ENCODE measurements at regions not wholly inside any gene's neighbourhood (a gene's known extent, or its start where the extent isn't known, plus 50 kb on each side); places are given as distances from the start of the nearest gene placed in this dataset.

DNA sequence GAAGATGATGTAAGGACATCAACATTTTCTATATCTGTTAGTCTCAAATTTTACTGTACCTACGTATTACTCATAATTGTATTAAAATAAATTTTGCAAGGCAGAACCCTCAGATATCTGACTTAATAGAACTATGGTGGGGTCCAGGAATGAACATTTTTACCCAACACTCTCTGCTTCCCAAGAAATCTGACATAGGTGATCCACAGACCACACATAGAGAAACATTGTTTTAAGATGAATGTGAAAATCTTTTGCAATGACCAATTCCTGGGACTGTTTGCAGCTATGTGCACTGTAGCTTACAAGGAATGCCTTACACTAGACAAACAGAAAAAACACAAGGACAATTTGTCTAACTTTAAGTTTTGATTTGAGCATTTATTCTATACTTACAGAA is 645.6 kb upstream of the ADGRL2 start:
- TF ChIP-seq POLR2AphosphoS5 (IDR thresholded peaks at IDR 0.05) (no peak), EZH2 (IDR thresholded peaks at IDR 0.05; ENCODE audit: borderline replicate concordance, insufficient read depth, low read length, poor library complexity, severe bottlenecking) (no peak), CTCF (IDR thresholded peaks at IDR 0.05; ENCODE audit: poor library complexity, severe bottlenecking) (no peak), MXI1 (conservative IDR thresholded peaks at IDR 0.05; ENCODE audit: poor library complexity, severe bottlenecking) (no peak), TAF1 (IDR thresholded peaks at IDR 0.05; ENCODE audit: low read depth) (no peak), RAD21 (conservative IDR thresholded peaks at IDR 0.05) (no peak), EP300 (conservative IDR thresholded peaks at IDR 0.05; ENCODE audit: poor library complexity, severe bottlenecking) (no peak), SMC3 (conservative IDR thresholded peaks at IDR 0.05; ENCODE audit: poor library complexity) (no peak)
- TF ChIP-seq, protein P1, sequence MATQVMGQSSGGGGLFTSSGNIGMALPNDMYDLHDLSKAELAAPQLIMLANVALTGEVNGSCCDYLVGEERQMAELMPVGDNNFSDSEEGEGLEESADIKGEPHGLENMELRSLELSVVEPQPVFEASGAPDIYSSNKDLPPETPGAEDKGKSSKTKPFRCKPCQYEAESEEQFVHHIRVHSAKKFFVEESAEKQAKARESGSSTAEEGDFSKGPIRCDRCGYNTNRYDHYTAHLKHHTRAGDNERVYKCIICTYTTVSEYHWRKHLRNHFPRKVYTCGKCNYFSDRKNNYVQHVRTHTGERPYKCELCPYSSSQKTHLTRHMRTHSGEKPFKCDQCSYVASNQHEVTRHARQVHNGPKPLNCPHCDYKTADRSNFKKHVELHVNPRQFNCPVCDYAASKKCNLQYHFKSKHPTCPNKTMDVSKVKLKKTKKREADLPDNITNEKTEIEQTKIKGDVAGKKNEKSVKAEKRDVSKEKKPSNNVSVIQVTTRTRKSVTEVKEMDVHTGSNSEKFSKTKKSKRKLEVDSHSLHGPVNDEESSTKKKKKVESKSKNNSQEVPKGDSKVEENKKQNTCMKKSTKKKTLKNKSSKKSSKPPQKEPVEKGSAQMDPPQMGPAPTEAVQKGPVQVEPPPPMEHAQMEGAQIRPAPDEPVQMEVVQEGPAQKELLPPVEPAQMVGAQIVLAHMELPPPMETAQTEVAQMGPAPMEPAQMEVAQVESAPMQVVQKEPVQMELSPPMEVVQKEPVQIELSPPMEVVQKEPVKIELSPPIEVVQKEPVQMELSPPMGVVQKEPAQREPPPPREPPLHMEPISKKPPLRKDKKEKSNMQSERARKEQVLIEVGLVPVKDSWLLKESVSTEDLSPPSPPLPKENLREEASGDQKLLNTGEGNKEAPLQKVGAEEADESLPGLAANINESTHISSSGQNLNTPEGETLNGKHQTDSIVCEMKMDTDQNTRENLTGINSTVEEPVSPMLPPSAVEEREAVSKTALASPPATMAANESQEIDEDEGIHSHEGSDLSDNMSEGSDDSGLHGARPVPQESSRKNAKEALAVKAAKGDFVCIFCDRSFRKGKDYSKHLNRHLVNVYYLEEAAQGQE (IDR thresholded peaks at IDR 0.05; ENCODE audit: borderline replicate concordance) = no peak

Measured in neural cell (in vitro differentiated cells).